Suppressor macrophage treated with lipopolysaccharide for 1 hour (primary cell): ENCODE measurements at regions not wholly inside any gene's neighbourhood (a gene's known extent, or its start where the extent isn't known, plus 50 kb on each side); places are given as distances from the start of the nearest gene placed in this dataset.

ENCODE experiments used
- DNase-seq, 3 donors: peaks; one replicate each; pipeline ENCODE4 v3.0.0-alpha.2; 2020 to 2022

- DNase-seq: no peak
Measured at GRCh38 chr21:41048623-41049022, 119.3 kb upstream of the BACE2 start.

GRCh38 chr21:41052820-41053555 lies 115.0 kb upstream of the BACE2 start:
- DNase-seq: no peak

- no peak for DNase-seq
Measured at GRCh38 chr21:41054018-41054578, 113.9 kb upstream of the BACE2 start.

- no peak for DNase-seq
Measured at GRCh38 chr21:41055266-41055665, 112.7 kb upstream of the BACE2 start.

GRCh38 chr21:41059871-41060270 lies 108.1 kb upstream of the BACE2 start:
- no peak for DNase-seq

- no peak for DNase-seq
Measured at GRCh38 chr21:41061701-41062100, 106.3 kb upstream of the BACE2 start.

GRCh38 chr21:41064334-41064791 lies 103.6 kb upstream of the BACE2 start:
- DNase-seq: no peak

GRCh38 chr21:41064951-41065350 lies 103.0 kb upstream of the BACE2 start:
- no peak for DNase-seq

- no peak for DNase-seq
Measured at GRCh38 chr21:41065539-41065938, 102.4 kb upstream of the BACE2 start.

- no peak for DNase-seq
Measured at GRCh38 chr21:41066086-41066938, 101.6 kb upstream of the BACE2 start.

GRCh38 chr21:41067709-41068108 lies 100.3 kb upstream of the BACE2 start:
- DNase-seq: no peak

- peak in 1 of 3 donors; percentile 18 for DNase-seq
Measured at GRCh38 chr21:41068496-41068895, 99.5 kb upstream of the BACE2 start.

GRCh38 chr21:41068967-41069642 lies 98.9 kb upstream of the BACE2 start:
- peak; percentile 78 to 87 (median 87) for DNase-seq

GRCh38 chr21:41070284-41070683 lies 97.7 kb upstream of the BACE2 start:
- no peak for DNase-seq

GRCh38 chr21:41071258-41072171 lies 96.4 kb upstream of the BACE2 start:
- DNase-seq: peak in 1 of 3 donors; percentile 9

GRCh38 chr21:41073558-41073957 lies 94.4 kb upstream of the BACE2 start:
- DNase-seq: no peak

GRCh38 chr21:41074396-41075184 lies 93.4 kb upstream of the BACE2 start:
- DNase-seq: no peak

- DNase-seq: no peak
Measured at GRCh38 chr21:41075656-41076055, 92.3 kb upstream of the BACE2 start.

GRCh38 chr21:41076064-41076463 lies 91.9 kb upstream of the BACE2 start:
- DNase-seq: no peak

GRCh38 chr21:41079159-41079558 lies 88.8 kb upstream of the BACE2 start:
- no peak for DNase-seq

GRCh38 chr21:41080485-41081121 lies 87.4 kb upstream of the BACE2 start:
- DNase-seq: no peak
